GM21529 (cell line): ENCODE measurements at regions not wholly inside any gene's neighbourhood (a gene's known extent, or its start where the extent isn't known, plus 50 kb on each side); places are given as distances from the start of the nearest gene placed in this dataset.

ENCODE experiments used
- ATAC-seq: cut with Tn5 transposase; IDR thresholded peaks from one replicate; pipeline ENCODE4 v1.9.1; 2021; ENCODE audit not compliant: unreplicated experiment

- peak; percentile 96 for ATAC-seq
Measured at GRCh38 chr2:18903750-18904149, 314.4 kb upstream of the NT5C1B start.

GRCh38 chr2:18901242-18901641, 311.9 kb upstream of the NT5C1B start:
- ATAC-seq, result no peak

- no peak for ATAC-seq
Measured at GRCh38 chr2:18900691-18901141, 311.3 kb upstream of the NT5C1B start.

- no peak for ATAC-seq
Measured at GRCh38 chr2:18899725-18900124, 310.4 kb upstream of the NT5C1B start.

DNA sequence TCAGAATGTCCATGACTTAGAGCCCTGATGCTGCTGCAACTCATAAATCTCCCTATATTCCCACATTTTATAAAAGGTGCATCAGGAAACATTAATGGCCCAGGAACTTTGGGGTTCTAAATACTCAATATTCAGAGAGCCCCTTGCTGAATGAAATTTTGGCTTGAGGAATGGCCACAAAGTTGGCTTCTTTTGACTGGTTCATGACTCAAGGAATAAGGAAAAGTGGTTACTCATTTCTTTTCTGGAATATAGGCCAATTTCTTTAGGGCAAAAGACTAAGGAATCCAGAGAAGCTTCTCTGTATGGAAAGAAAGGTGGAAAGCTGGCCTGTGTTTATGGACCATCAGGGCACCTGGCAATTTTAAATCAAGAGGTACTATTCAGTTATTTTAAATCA, 308.9 kb upstream of the NT5C1B start:
- ATAC-seq, result no peak

- ATAC-seq, result no peak
Measured at GRCh38 chr2:18896125-18896764, 306.9 kb upstream of the NT5C1B start.

DNA sequence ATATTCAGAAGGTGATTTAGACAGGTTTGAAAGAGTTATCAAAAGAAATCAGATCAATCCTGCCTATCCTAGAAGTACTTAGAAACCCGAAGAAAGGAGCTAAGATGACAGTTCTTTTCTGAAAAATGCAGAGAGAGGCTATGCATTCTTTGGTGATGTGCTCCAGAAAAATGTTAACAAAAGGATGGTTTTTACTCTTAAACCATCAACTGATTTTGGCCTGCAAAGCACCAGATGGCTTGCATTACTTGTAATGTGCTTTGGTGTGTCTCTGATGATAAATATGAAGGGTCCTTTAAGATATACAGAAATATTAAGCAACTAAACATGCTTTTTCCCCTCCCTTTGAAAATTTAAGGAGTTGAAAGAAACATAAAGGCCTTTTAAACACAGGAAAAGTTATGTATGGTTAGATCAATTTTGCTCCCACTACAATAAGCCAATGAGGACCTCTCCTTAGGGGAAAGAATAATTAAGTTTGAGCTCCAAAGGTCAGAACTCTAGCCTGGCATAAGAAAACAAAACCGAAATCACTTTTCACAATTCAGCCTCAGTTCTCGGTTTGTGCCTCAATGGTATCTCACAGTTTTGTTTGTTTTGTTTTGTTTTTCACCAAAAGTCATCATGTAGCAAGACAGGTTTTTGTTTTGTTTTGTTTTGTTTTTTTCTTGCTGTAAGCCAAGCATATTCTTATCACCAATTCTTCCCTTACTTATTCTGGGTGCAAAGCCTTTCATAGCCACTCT, 302.4 kb upstream of the NT5C1B start:
- no peak for ATAC-seq

GRCh38 chr2:18889565-18890332, 300.4 kb upstream of the NT5C1B start:
- ATAC-seq, result no peak

GRCh38 chr2:18885457-18885856, 296.1 kb upstream of the NT5C1B start:
- ATAC-seq, result no peak

DNA sequence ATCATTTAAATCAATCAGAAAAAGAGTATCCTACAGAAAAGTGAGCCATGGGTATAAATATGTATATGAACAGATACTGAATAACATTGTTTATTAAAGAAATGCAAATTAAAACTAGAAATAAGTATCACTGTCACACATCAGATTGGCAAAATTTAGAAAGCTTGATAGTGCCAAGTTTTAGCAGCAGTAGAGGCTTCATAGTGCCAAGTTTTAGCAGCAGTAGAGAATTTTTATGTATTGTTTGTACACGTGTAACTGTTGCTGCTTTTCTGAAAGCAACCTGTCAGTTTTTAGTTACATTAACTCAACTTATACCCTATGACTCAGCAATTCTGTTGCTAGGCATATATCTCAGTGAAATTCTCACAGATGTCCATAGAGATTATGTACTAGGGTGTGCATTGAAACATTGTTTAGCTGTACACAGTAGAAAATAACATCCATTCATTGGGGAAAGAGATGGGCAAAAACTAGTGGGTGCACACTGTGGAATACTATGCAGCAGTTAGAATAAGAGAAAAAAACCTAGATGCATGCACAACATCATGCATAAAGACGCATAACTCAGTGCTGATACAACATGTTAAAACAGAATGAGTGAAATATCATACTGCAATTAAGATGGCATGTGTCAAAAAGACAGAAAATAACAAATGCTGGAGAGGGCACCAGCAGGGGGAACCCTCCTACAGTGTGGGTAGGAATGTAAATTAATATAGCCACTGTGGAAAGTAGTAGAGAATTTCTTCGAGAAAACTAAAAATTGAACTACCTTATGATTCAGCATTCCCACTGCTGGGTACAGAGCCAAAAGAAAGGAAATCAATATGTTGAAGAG, 294.5 kb upstream of the NT5C1B start:
- peak; percentile 47 for ATAC-seq

- ATAC-seq, result no peak
Measured at GRCh38 chr2:18871430-18871829, 282.1 kb upstream of the NT5C1B start.

- ATAC-seq, result no peak
Measured at GRCh38 chr2:18870307-18870706, 280.9 kb upstream of the NT5C1B start.

GRCh38 chr2:18861951-18862350, 272.6 kb upstream of the NT5C1B start:
- no peak for ATAC-seq

GRCh38 chr2:18860179-18860578, 270.8 kb upstream of the NT5C1B start:
- no peak for ATAC-seq

- no peak for ATAC-seq
Measured at GRCh38 chr2:18856765-18857164, 267.4 kb upstream of the NT5C1B start.

DNA sequence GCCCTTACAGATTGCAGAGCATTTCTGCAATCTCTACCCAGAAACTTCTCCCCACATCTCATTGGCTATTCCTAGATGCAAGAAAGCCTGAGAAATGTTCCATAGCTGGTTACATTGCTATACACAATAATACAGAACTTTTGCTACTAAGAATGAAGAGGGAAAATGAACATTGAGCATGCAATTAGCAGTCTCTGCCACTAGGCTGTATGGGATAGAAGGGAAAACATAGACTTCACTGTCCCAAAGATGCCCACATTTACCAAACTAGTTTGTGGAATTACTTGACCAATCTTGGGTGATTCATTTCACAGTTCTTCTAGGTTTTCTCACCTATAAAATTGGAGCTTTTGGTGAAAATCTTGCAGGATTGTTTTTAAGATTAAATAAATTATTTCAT, 265.7 kb upstream of the NT5C1B start:
- no peak for ATAC-seq

- peak; percentile 98 for ATAC-seq
Measured at GRCh38 chr2:18849841-18850578, 260.6 kb upstream of the NT5C1B start.

DNA sequence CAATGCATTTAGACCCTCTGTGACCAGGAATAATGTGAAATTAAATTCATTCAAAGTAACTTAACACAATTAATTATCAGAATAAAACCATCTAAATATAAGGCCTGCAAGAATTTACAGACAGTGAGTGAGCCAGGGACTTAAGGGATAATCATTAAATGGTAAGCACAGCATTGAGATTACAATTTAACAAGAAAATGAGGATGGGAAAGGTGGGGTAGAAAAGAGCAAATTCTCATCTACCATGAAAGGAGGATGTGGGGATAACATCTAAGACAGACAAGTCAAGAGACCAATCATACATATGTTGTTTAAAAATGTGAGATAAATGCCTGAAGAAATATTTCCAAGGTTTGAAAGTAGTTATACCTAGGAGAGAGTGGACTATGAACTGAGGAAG, 259.3 kb upstream of the NT5C1B start:
- no peak for ATAC-seq

- ATAC-seq, result no peak
Measured at GRCh38 chr2:18845854-18846445, 256.6 kb upstream of the NT5C1B start.

GRCh38 chr2:18842836-18843235, 253.5 kb upstream of the NT5C1B start:
- no peak for ATAC-seq
